ENCODE measurements at regions not wholly inside any gene's neighbourhood (a gene's known extent, or its start where the extent isn't known, plus 50 kb on each side); places are given as distances from the start of the nearest gene placed in this dataset.

DNA sequence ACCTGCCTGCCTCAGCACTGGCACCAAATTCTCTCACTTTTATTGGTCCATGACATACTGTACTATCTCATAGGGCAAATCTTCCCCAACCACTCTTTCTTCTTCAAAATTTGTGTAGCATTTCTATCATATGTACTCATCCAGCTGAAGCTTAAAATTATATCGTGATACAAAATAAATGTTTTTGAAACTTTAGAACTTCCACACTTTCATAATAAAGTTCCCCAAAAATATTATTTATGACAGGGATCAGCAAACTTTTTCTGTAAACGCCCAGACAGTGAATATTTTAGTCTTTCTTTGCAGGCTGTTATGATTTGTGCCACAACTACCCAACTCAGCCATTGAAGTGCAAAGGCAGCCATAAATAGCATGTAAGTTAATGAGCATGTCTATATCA, 76.2 kb upstream of the POU3F3 start:
- TF ChIP-seq, protein P1, sequence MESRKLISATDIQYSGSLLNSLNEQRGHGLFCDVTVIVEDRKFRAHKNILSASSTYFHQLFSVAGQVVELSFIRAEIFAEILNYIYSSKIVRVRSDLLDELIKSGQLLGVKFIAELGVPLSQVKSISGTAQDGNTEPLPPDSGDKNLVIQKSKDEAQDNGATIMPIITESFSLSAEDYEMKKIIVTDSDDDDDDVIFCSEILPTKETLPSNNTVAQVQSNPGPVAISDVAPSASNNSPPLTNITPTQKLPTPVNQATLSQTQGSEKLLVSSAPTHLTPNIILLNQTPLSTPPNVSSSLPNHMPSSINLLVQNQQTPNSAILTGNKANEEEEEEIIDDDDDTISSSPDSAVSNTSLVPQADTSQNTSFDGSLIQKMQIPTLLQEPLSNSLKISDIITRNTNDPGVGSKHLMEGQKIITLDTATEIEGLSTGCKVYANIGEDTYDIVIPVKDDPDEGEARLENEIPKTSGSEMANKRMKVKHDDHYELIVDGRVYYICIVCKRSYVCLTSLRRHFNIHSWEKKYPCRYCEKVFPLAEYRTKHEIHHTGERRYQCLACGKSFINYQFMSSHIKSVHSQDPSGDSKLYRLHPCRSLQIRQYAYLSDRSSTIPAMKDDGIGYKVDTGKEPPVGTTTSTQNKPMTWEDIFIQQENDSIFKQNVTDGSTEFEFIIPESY (IDR thresholded peaks at IDR 0.05; ENCODE audit: borderline replicate concordance, low read depth) = no peak
- TF ChIP-seq, protein P2, sequence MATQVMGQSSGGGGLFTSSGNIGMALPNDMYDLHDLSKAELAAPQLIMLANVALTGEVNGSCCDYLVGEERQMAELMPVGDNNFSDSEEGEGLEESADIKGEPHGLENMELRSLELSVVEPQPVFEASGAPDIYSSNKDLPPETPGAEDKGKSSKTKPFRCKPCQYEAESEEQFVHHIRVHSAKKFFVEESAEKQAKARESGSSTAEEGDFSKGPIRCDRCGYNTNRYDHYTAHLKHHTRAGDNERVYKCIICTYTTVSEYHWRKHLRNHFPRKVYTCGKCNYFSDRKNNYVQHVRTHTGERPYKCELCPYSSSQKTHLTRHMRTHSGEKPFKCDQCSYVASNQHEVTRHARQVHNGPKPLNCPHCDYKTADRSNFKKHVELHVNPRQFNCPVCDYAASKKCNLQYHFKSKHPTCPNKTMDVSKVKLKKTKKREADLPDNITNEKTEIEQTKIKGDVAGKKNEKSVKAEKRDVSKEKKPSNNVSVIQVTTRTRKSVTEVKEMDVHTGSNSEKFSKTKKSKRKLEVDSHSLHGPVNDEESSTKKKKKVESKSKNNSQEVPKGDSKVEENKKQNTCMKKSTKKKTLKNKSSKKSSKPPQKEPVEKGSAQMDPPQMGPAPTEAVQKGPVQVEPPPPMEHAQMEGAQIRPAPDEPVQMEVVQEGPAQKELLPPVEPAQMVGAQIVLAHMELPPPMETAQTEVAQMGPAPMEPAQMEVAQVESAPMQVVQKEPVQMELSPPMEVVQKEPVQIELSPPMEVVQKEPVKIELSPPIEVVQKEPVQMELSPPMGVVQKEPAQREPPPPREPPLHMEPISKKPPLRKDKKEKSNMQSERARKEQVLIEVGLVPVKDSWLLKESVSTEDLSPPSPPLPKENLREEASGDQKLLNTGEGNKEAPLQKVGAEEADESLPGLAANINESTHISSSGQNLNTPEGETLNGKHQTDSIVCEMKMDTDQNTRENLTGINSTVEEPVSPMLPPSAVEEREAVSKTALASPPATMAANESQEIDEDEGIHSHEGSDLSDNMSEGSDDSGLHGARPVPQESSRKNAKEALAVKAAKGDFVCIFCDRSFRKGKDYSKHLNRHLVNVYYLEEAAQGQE (IDR thresholded peaks at IDR 0.05; ENCODE audit: low read depth, low read length) = no peak
- TF ChIP-seq GABPA (IDR thresholded peaks at IDR 0.05; ENCODE audit: low read depth) = no peak
- no peak for TF ChIP-seq SMC3 (IDR thresholded peaks at IDR 0.05; ENCODE audit: low read depth, low read length)
- TF ChIP-seq, protein P3, sequence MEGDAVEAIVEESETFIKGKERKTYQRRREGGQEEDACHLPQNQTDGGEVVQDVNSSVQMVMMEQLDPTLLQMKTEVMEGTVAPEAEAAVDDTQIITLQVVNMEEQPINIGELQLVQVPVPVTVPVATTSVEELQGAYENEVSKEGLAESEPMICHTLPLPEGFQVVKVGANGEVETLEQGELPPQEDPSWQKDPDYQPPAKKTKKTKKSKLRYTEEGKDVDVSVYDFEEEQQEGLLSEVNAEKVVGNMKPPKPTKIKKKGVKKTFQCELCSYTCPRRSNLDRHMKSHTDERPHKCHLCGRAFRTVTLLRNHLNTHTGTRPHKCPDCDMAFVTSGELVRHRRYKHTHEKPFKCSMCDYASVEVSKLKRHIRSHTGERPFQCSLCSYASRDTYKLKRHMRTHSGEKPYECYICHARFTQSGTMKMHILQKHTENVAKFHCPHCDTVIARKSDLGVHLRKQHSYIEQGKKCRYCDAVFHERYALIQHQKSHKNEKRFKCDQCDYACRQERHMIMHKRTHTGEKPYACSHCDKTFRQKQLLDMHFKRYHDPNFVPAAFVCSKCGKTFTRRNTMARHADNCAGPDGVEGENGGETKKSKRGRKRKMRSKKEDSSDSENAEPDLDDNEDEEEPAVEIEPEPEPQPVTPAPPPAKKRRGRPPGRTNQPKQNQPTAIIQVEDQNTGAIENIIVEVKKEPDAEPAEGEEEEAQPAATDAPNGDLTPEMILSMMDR (IDR thresholded peaks at IDR 0.05) = no peak
- TF ChIP-seq, protein P4, sequence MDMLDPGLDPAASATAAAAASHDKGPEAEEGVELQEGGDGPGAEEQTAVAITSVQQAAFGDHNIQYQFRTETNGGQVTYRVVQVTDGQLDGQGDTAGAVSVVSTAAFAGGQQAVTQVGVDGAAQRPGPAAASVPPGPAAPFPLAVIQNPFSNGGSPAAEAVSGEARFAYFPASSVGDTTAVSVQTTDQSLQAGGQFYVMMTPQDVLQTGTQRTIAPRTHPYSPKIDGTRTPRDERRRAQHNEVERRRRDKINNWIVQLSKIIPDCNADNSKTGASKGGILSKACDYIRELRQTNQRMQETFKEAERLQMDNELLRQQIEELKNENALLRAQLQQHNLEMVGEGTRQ (IDR thresholded peaks at IDR 0.05; ENCODE audit: borderline replicate concordance, low read depth, low read length) = no peak
- no peak for TF ChIP-seq MXI1 (IDR thresholded peaks at IDR 0.05; ENCODE audit: low read depth, low read length)
- TF ChIP-seq TAF1 (IDR thresholded peaks at IDR 0.05; ENCODE audit: borderline replicate concordance, low read depth, low read length) = no peak
- TF ChIP-seq, protein P5, sequence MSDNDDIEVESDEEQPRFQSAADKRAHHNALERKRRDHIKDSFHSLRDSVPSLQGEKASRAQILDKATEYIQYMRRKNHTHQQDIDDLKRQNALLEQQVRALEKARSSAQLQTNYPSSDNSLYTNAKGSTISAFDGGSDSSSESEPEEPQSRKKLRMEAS (IDR thresholded peaks at IDR 0.05; ENCODE audit: low read depth) = no peak
- no peak for TF ChIP-seq GATA2 (CRISPR knock-in tag; IDR thresholded peaks at IDR 0.05)
- no peak for TF ChIP-seq CHD2 (IDR thresholded peaks at IDR 0.05; ENCODE audit: low read length, partially characterized antibody)
- TF ChIP-seq FOXM1 (IDR thresholded peaks at IDR 0.05; ENCODE audit: low read depth) = no peak
- TF ChIP-seq POLR2AphosphoS5 (IDR thresholded peaks at IDR 0.05; ENCODE audit: low read depth, low read length) = no peak
